ENCODE measurements at regions not wholly inside any gene's neighbourhood (a gene's known extent, or its start where the extent isn't known, plus 50 kb on each side); places are given as distances from the start of the nearest gene placed in this dataset.

GRCh38 chr18:33951031-33951430 lies 273.7 kb downstream of the NOL4 start:
- Histone ChIP-seq H3K27ac (no peak overlapping the region), H3K4me3 (no peak overlapping the region), H3K36me3 (no peaks in the 10 kb centered on the region), H3K4me1 (no peaks in the 10 kb centered on the region), H3K27me3 (no peaks in the 10 kb centered on the region), H3K9me3 (no peaks in the 10 kb centered on the region)
- no peak for TF ChIP-seq CTCF (IDR thresholded peaks at IDR 0.05)
- DNase-seq (ENCODE audit: low spot score): no peak

- H3K27ac ChIP-seq: no peak overlapping the region
- no peak overlapping the region for H3K4me3 ChIP-seq
- H3K27me3 ChIP-seq: no peaks in the 10 kb centered on the region
- no peaks in the 10 kb centered on the region for H3K9me3 ChIP-seq
- no peak for TF ChIP-seq CTCF (IDR thresholded peaks at IDR 0.05)
- no peaks in the 10 kb centered on the region for H3K4me1 ChIP-seq
- no peak for DNase-seq (ENCODE audit: low spot score)
- H3K36me3 ChIP-seq: no peaks in the 10 kb centered on the region
Measured at GRCh38 chr18:33946336-33946735, 278.4 kb downstream of the NOL4 start.

- no peaks in the 10 kb centered on the region for H3K27me3 ChIP-seq
- DNase-seq (ENCODE audit: low spot score): no peak
- no peak for TF ChIP-seq CTCF (IDR thresholded peaks at IDR 0.05)
- no peaks in the 10 kb centered on the region for H3K4me1 ChIP-seq
- H3K4me3 ChIP-seq: no peak overlapping the region
- no peaks in the 10 kb centered on the region for H3K36me3 ChIP-seq
- H3K27ac ChIP-seq: no peak overlapping the region
- no peaks in the 10 kb centered on the region for H3K9me3 ChIP-seq
Measured at GRCh38 chr18:33944493-33944892, 280.2 kb downstream of the NOL4 start.

DNA sequence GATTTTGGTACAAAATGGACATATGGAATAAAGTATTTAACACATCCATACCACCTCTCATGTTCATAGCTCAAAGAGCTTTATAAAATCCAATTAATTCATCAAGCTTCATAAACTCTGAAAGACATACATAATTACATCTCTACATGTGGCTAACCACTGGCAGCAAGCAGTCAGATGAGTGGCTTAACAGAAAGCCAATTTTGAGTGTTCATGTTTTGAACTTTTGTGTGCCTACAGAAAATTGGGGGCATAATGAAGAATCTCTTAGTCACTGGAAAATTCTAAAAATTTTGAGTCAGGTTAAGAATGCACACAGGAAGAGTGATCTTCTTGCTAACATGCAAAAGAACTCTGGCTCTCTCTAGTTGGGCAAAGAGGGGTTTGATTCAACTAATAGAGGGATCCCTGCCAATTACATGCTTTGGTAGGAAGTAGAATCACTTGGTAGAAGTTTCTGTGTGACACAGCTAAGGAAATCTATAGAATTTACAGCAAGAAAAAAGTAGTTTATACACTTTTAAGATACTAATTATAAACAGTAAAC lies 287.4 kb downstream of the NOL4 start:
- no peak for TF ChIP-seq CTCF (IDR thresholded peaks at IDR 0.05)
- no peak for DNase-seq (ENCODE audit: low spot score)

GRCh38 chr18:33934258-33934657 lies 290.5 kb downstream of the NOL4 start:
- no peak for TF ChIP-seq CTCF (IDR thresholded peaks at IDR 0.05)
- Histone ChIP-seq H3K27ac (no peak overlapping the region), H3K27me3 (no peaks in the 10 kb centered on the region), H3K4me3 (no peak overlapping the region), H3K36me3 (no peaks in the 10 kb centered on the region), H3K4me1 (no peaks in the 10 kb centered on the region), H3K9me3 (no peaks in the 10 kb centered on the region)
- DNase-seq (ENCODE audit: low spot score): no peak

More for the DNA sequence above, 287.4 kb downstream of the NOL4 start:
- Histone ChIP-seq H3K4me1 (no peaks in the 10 kb centered on the region), H3K27ac (no peak overlapping the region), H3K27me3 (no peaks in the 10 kb centered on the region), H3K4me3 (no peak overlapping the region), H3K9me3 (no peaks in the 10 kb centered on the region), H3K36me3 (no peaks in the 10 kb centered on the region)

GRCh38 chr18:33928231-33928630 lies 296.5 kb downstream of the NOL4 start:
- no peaks in the 10 kb centered on the region for H3K4me1 ChIP-seq

More at GRCh38 chr18:33928231-33928630, 296.5 kb downstream of the NOL4 start:
- H3K4me3 ChIP-seq: no peak overlapping the region
- no peaks in the 10 kb centered on the region for H3K9me3 ChIP-seq
- no peaks in the 10 kb centered on the region for H3K27me3 ChIP-seq
- no peak overlapping the region for H3K27ac ChIP-seq
- TF ChIP-seq CTCF (IDR thresholded peaks at IDR 0.05): no peak
- DNase-seq (ENCODE audit: low spot score): no peak
- no peaks in the 10 kb centered on the region for H3K36me3 ChIP-seq
